Neural crest cell (in vitro differentiated cells): ENCODE measurements at regions not wholly inside any gene's neighbourhood (a gene's known extent, or its start where the extent isn't known, plus 50 kb on each side); places are given as distances from the start of the nearest gene placed in this dataset.
A peak's percentile ranks its signal among the peaks of the same experiment; 100 is the strongest.

ENCODE experiments used
- DNase-seq: peaks from one replicate; pipeline ENCODE4 v3.0.0; 2021; ENCODE audit warnings: low read depth, mixed read lengths, low spot score
- H3K27ac Mint-ChIP-seq: one replicate; pipeline ENCODE4 v1.8.0; 2021; ENCODE audit warnings: mild to moderate bottlenecking, mixed read lengths; ENCODE audit not compliant: unreplicated experiment
- H3K27me3 Mint-ChIP-seq: 2 replicates; pipeline ENCODE4 v1.8.0; 2021; ENCODE audit warnings: low read depth, mild to moderate bottlenecking, mixed read lengths
- H3K36me3 Mint-ChIP-seq: 2 replicates; pipeline ENCODE4 v1.8.0; 2021; ENCODE audit warnings: low read depth, mild to moderate bottlenecking, mixed read lengths
- H3K4me1 Mint-ChIP-seq: 2 replicates; pipeline ENCODE4 v1.8.0; 2021; ENCODE audit warnings: mixed read lengths
- H3K4me3 Mint-ChIP-seq: one replicate; pipeline ENCODE4 v1.8.0; 2021; ENCODE audit warnings: mild to moderate bottlenecking, mixed read lengths
- H3K9me3 Mint-ChIP-seq: 2 replicates; pipeline ENCODE4 v1.8.0; 2021; ENCODE audit warnings: mixed read lengths
- TF ChIP-seq, protein P1 (sequence below): fragments of 200-600 bp; sonication (generic); conservative IDR thresholded peaks from 2 replicates; pipeline ENCODE4 v1.5.0; 2021; ENCODE audit warnings: antibody characterized with exemption, mild to moderate bottlenecking

- Mint-ChIP-seq H3K9me3 (no peaks in the 10 kb centered on the region), H3K4me3 (no peak overlapping the region), H3K36me3 (no peaks in the 10 kb centered on the region), H3K4me1 (no peaks in the 10 kb centered on the region), H3K27ac (no peak overlapping the region), H3K27me3 (no peaks in the 10 kb centered on the region)
- DNase-seq = no peak
- TF ChIP-seq, protein P1, sequence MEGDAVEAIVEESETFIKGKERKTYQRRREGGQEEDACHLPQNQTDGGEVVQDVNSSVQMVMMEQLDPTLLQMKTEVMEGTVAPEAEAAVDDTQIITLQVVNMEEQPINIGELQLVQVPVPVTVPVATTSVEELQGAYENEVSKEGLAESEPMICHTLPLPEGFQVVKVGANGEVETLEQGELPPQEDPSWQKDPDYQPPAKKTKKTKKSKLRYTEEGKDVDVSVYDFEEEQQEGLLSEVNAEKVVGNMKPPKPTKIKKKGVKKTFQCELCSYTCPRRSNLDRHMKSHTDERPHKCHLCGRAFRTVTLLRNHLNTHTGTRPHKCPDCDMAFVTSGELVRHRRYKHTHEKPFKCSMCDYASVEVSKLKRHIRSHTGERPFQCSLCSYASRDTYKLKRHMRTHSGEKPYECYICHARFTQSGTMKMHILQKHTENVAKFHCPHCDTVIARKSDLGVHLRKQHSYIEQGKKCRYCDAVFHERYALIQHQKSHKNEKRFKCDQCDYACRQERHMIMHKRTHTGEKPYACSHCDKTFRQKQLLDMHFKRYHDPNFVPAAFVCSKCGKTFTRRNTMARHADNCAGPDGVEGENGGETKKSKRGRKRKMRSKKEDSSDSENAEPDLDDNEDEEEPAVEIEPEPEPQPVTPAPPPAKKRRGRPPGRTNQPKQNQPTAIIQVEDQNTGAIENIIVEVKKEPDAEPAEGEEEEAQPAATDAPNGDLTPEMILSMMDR = no peak
Measured at GRCh38 chr7:91644256-91644655, 236.2 kb downstream of the MTERF1 start.

GRCh38 chr7:91645542-91645941 lies 235.0 kb downstream of the MTERF1 start:
- no peak overlapping the region for H3K4me3 Mint-ChIP-seq
- peaks cover 2% of the 10 kb centered on the region for H3K36me3 Mint-ChIP-seq
- no peaks in the 10 kb centered on the region for H3K4me1 Mint-ChIP-seq

DNA sequence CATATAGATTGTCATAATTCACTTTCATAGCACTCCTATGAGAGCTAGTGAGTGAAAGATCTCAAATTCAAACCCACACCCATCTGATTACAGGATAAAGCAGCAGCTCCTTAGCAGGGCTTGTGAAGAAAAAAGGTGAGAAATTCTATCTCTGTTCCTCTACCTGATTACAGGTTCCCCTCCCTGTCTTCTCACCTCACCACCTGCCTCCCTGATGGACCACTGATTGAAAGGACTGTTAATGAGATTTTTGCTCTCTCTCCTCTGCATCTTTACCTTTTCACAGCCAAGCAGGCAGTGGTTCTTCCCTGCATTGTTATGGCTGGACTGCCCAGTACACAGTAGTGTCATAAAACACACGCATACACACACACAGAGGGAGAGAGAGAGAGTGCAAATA lies 228.5 kb downstream of the MTERF1 start:
- peaks cover 3% of the 10 kb centered on the region for H3K9me3 Mint-ChIP-seq
- H3K27me3 Mint-ChIP-seq = peaks cover 19% of the 10 kb centered on the region
- TF ChIP-seq, protein P1 = no peak
- no peaks in the 10 kb centered on the region for H3K4me1 Mint-ChIP-seq
- H3K36me3 Mint-ChIP-seq = peaks cover 4% of the 10 kb centered on the region
- no peak overlapping the region for H3K27ac Mint-ChIP-seq
- H3K4me3 Mint-ChIP-seq = no peak overlapping the region
- no peak for DNase-seq

More at GRCh38 chr7:91645542-91645941, 235.0 kb downstream of the MTERF1 start:
- no peak overlapping the region for H3K27ac Mint-ChIP-seq
- TF ChIP-seq, protein P1 = no peak
- H3K27me3 Mint-ChIP-seq = peaks cover 4% of the 10 kb centered on the region
- H3K9me3 Mint-ChIP-seq = peaks cover 3% of the 10 kb centered on the region
- DNase-seq = no peak

DNA sequence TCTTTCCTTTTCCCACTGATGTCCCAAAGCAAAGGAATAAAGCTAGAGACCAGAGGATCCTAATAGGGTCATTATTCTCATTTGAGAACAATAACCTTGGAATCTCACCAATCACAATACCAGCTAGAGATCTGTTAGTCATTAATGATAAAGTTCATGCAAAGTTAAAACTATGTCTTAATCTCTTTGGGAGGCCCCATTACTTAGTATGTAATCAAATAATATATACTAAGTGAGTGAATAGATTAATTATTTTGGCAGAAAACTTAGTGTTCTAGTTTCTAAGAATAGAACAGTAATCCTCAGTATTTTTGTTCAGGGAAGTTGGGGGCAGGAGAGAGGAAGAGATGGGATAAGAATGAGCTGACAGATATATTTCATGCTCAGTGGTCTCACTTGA lies 227.2 kb downstream of the MTERF1 start:
- no peak overlapping the region for H3K4me3 Mint-ChIP-seq
- peaks cover 4% of the 10 kb centered on the region for H3K36me3 Mint-ChIP-seq
- no peak overlapping the region for H3K27ac Mint-ChIP-seq
- DNase-seq = no peak
- H3K27me3 Mint-ChIP-seq = peaks cover 19% of the 10 kb centered on the region
- H3K9me3 Mint-ChIP-seq = peaks cover 3% of the 10 kb centered on the region
- peaks cover 5% of the 10 kb centered on the region for H3K4me1 Mint-ChIP-seq
- TF ChIP-seq, protein P1 = no peak

GRCh38 chr7:91655656-91656055 lies 224.8 kb downstream of the MTERF1 start:
- no peaks in the 10 kb centered on the region for H3K9me3 Mint-ChIP-seq
- H3K27me3 Mint-ChIP-seq = peaks cover 14% of the 10 kb centered on the region
- DNase-seq = no peak
- peak overlapping the region; percentile 12 for H3K27ac Mint-ChIP-seq
- H3K4me3 Mint-ChIP-seq = no peak overlapping the region
- H3K36me3 Mint-ChIP-seq = peaks cover under 1% of the 10 kb centered on the region
- H3K4me1 Mint-ChIP-seq = peaks cover 5% of the 10 kb centered on the region
- TF ChIP-seq, protein P1 = no peak
